ENCODE measurements at regions not wholly inside any gene's neighbourhood (a gene's known extent, or its start where the extent isn't known, plus 50 kb on each side); places are given as distances from the start of the nearest gene placed in this dataset.

GRCh38 chr9:93815135-93815534 lies 140.0 kb downstream of the BARX1 start:
- peaks cover 9% of the 10 kb centered on the region; the same call in 1 of the 2 replicates for H3K27me3 Mint-ChIP-seq (ENCODE audit: insufficient read depth)
- no peak overlapping the region for H3K4me3 Mint-ChIP-seq
- H3K9me3 Mint-ChIP-seq, result no peaks in the 10 kb centered on the region; the same call in 1 of the 2 replicates
- H3K27ac Mint-ChIP-seq, result no peak overlapping the region
- DNase-seq, result no peak
- TF ChIP-seq CTCF (IDR thresholded peaks at IDR 0.05), result no peak
- no peaks in the 10 kb centered on the region for H3K36me3 Mint-ChIP-seq (ENCODE audit: low read depth)
- no peaks in the 10 kb centered on the region for H3K4me1 Mint-ChIP-seq (ENCODE audit: low read depth)

GRCh38 chr9:93814077-93814956 lies 140.8 kb downstream of the BARX1 start:
- H3K4me1 Mint-ChIP-seq (ENCODE audit: low read depth), result no peaks in the 10 kb centered on the region
- peaks cover 9% of the 10 kb centered on the region; the same call in 1 of the 2 replicates for H3K27me3 Mint-ChIP-seq (ENCODE audit: insufficient read depth)
- no peak for DNase-seq
- no peak for TF ChIP-seq CTCF (IDR thresholded peaks at IDR 0.05)
- no peaks in the 10 kb centered on the region for H3K36me3 Mint-ChIP-seq (ENCODE audit: low read depth)
- H3K4me3 Mint-ChIP-seq, result no peak overlapping the region
- H3K9me3 Mint-ChIP-seq, result no peaks in the 10 kb centered on the region; the same call in 1 of the 2 replicates
- H3K27ac Mint-ChIP-seq, result no peak overlapping the region

- no peak for TF ChIP-seq CTCF (IDR thresholded peaks at IDR 0.05)
- Mint-ChIP-seq H3K4me1 (ENCODE audit: low read depth) (no peaks in the 10 kb centered on the region), H3K4me3 (no peak overlapping the region), H3K9me3 (no peaks in the 10 kb centered on the region; the same call in 1 of the 2 replicates), H3K36me3 (ENCODE audit: low read depth) (no peaks in the 10 kb centered on the region), H3K27me3 (ENCODE audit: insufficient read depth) (peaks cover 9% of the 10 kb centered on the region; the same call in 1 of the 2 replicates), H3K27ac (no peak overlapping the region)
- no peak for DNase-seq
Observed at GRCh38 chr9:93813221-93814076, 141.7 kb downstream of the BARX1 start.

- Mint-ChIP-seq H3K4me1 (ENCODE audit: low read depth) (no peaks in the 10 kb centered on the region), H3K9me3 (no peaks in the 10 kb centered on the region; the same call in 1 of the 2 replicates), H3K27ac (no peak overlapping the region), H3K36me3 (ENCODE audit: low read depth) (no peaks in the 10 kb centered on the region), H3K27me3 (ENCODE audit: insufficient read depth) (peaks cover 9% of the 10 kb centered on the region; the same call in 1 of the 2 replicates), H3K4me3 (no peak overlapping the region)
- DNase-seq, result no peak
- no peak for TF ChIP-seq CTCF (IDR thresholded peaks at IDR 0.05)
Observed at GRCh38 chr9:93812410-93812668, 142.8 kb downstream of the BARX1 start.

GRCh38 chr9:93810028-93810971 lies 144.9 kb downstream of the BARX1 start:
- no peak overlapping the region for H3K4me3 Mint-ChIP-seq
- no peaks in the 10 kb centered on the region for H3K4me1 Mint-ChIP-seq (ENCODE audit: low read depth)
- no peaks in the 10 kb centered on the region for H3K36me3 Mint-ChIP-seq (ENCODE audit: low read depth)
- TF ChIP-seq CTCF (IDR thresholded peaks at IDR 0.05), result no peak
- no peak for DNase-seq
- no peaks in the 10 kb centered on the region; the same call in 1 of the 2 replicates for H3K9me3 Mint-ChIP-seq
- no peak overlapping the region for H3K27ac Mint-ChIP-seq
- peaks cover 9% of the 10 kb centered on the region for H3K27me3 Mint-ChIP-seq (ENCODE audit: insufficient read depth)
